DMS 273 (cell line): ENCODE measurements at regions not wholly inside any gene's neighbourhood (a gene's known extent, or its start where the extent isn't known, plus 50 kb on each side); places are given as distances from the start of the nearest gene placed in this dataset.

ENCODE experiments used
- DNase-seq: peaks from one replicate; lab custom pipeline; 2025; ENCODE audit not compliant: unreplicated experiment; lab: John Stamatoyannopoulos, UW

GRCh38 chr14:25551674-25552073 lies 501.7 kb upstream of the STXBP6 start:
- DNase-seq = no peak

GRCh38 chr14:25546826-25547225 lies 496.9 kb upstream of the STXBP6 start:
- DNase-seq = no peak

GRCh38 chr14:25537846-25538455 lies 488.0 kb upstream of the STXBP6 start:
- peak; percentile 72 for DNase-seq

- DNase-seq = no peak
These were observed 476.3 kb upstream of the STXBP6 start for GRCh38 chr14:25526290-25526689.

- no peak for DNase-seq
These were observed 473.0 kb upstream of the STXBP6 start for GRCh38 chr14:25522926-25523325.

GRCh38 chr14:25522116-25522515 lies 472.2 kb upstream of the STXBP6 start:
- peak; percentile 1 for DNase-seq

GRCh38 chr14:25521616-25522015 lies 471.7 kb upstream of the STXBP6 start:
- DNase-seq = no peak

GRCh38 chr14:25520821-25521220 lies 470.9 kb upstream of the STXBP6 start:
- DNase-seq = no peak

GRCh38 chr14:25518364-25518763 lies 468.4 kb upstream of the STXBP6 start:
- no peak for DNase-seq

- DNase-seq = peak; percentile 22
These were observed 466.9 kb upstream of the STXBP6 start for GRCh38 chr14:25516838-25517237.

- DNase-seq = no peak
These were observed 458.9 kb upstream of the STXBP6 start for GRCh38 chr14:25508845-25509244.

- DNase-seq = no peak
These were observed 451.8 kb upstream of the STXBP6 start for GRCh38 chr14:25501749-25502148.

GRCh38 chr14:25488961-25489360 lies 439.0 kb upstream of the STXBP6 start:
- DNase-seq = no peak

GRCh38 chr14:25485381-25485780 lies 435.4 kb upstream of the STXBP6 start:
- no peak for DNase-seq

GRCh38 chr14:25484906-25485305 lies 435.0 kb upstream of the STXBP6 start:
- DNase-seq = no peak

GRCh38 chr14:25484235-25484634 lies 434.3 kb upstream of the STXBP6 start:
- peak; percentile 1 for DNase-seq

- no peak for DNase-seq
These were observed 427.6 kb upstream of the STXBP6 start for GRCh38 chr14:25477316-25478098.

- no peak for DNase-seq
These were observed 422.8 kb upstream of the STXBP6 start for GRCh38 chr14:25472700-25473099.

- no peak for DNase-seq
These were observed 414.8 kb upstream of the STXBP6 start for GRCh38 chr14:25464772-25465171.

- DNase-seq = no peak
These were observed 414.1 kb upstream of the STXBP6 start for GRCh38 chr14:25464078-25464477.

- no peak for DNase-seq
These were observed 413.5 kb upstream of the STXBP6 start for GRCh38 chr14:25463480-25463879.

- no peak for DNase-seq
These were observed 411.8 kb upstream of the STXBP6 start for GRCh38 chr14:25461780-25462179.

- no peak for DNase-seq
These were observed 394.4 kb upstream of the STXBP6 start for GRCh38 chr14:25444381-25444780.
